B cell (primary cell): ENCODE measurements at regions not wholly inside any gene's neighbourhood (a gene's known extent, or its start where the extent isn't known, plus 50 kb on each side); places are given as distances from the start of the nearest gene placed in this dataset.

Experiments used
- ATAC-seq: fragments of 200-7000 bp; cut with Tn5 transposase; one replicate; pipeline ENCODE4 v1.10.0; 2021; ENCODE audit warnings: low read depth, mild to moderate bottlenecking, moderate number of reproducible peaks, moderate library complexity
- CTCF ChIA-PET: fragments of 350-600 bp; sonication (Branson Sonifier 250); formaldehyde crosslinking; loops from one replicate; lab custom pipeline; 2021; ENCODE audit warnings: antibody characterized with exemption, inconsistent platforms; lab: Charles Lee
- POLR2A ChIA-PET: fragments of 350-600 bp; sonication (Branson Sonifier 250); formaldehyde crosslinking; loops from one replicate; lab custom pipeline; 2021; ENCODE audit warnings: antibody characterized with exemption; lab: Charles Lee
- DNase-seq: peaks from one replicate; pipeline ENCODE4 v3.0.0; 2013
- H2AFZ ChIP-seq: 2 replicates; pipeline ENCODE4 v1.6.1; 2012; ENCODE audit warnings: mild to moderate bottlenecking, low read depth, low read length; ENCODE audit not compliant: insufficient read depth, poor library complexity, severe bottlenecking
- H3K27ac ChIP-seq, 2 donors: 1 replicate in 1 of 2; 2 replicates in 1 of 2; pipeline ENCODE4 v1.5.1; 2012 to 2013; ENCODE audit warnings: low read length in 2 of 2, mild to moderate bottlenecking in 2 of 2, moderate library complexity in 1 of 2
- H3K27me3 ChIP-seq, 4 experiments: fragments of 200-600 bp in 1 of 4; sonication (generic) in 1 of 4; replicated peaks in 1 of 4; 1 replicate in 2 of 4; 2 replicates in 2 of 4; pipeline versions ENCODE4 v1.6.1 to v1.7.0; 2013 to 2016; ENCODE audit warnings: low read length in 3 of 4, mild to moderate bottlenecking in 2 of 4, mixed read lengths in 1 of 4, moderate library complexity in 1 of 4; ENCODE audit not compliant: insufficient read depth in 4 of 4, control insufficient read depth in 3 of 4; ENCODE audit errors: control extremely low read depth in 1 of 4
- H3K36me3 ChIP-seq, 2 experiments: replicated peaks in 1 of 2; 1 replicate in 1 of 2; 2 replicates in 1 of 2; pipeline versions ENCODE4 v1.6.1 to v1.7.1; 2013; ENCODE audit warnings: low read length in 1 of 2; ENCODE audit not compliant: insufficient read depth in 2 of 2, control insufficient read depth in 1 of 2; ENCODE audit errors: control extremely low read depth in 1 of 2, extremely low read depth in 1 of 2
- H3K4me1 ChIP-seq, 2 donors: fragments of 200-600 bp in 1 of 2; sonication (generic) in 1 of 2; 1 replicate in 1 of 2; 2 replicates in 1 of 2; pipeline versions ENCODE4 v1.5.1 to v1.6.1; 2013 to 2017; ENCODE audit warnings: low read length in 2 of 2; ENCODE audit not compliant: control insufficient read depth in 2 of 2, insufficient read depth in 2 of 2
- H3K4me2 ChIP-seq: replicated peaks from 2 replicates; pipeline ENCODE3; 2012; ENCODE audit warnings: mild to moderate bottlenecking, low read depth, low read length; ENCODE audit not compliant: poor library complexity, severe bottlenecking
- H3K4me3 ChIP-seq, 5 experiments: fragments of 200-600 bp in 1 of 5; sonication (generic) in 1 of 5; 1 replicate in 3 of 5; 2 replicates in 2 of 5; pipeline versions ENCODE4 v1.5.1 to v1.7.0; 2011 to 2016; ENCODE audit warnings: low read length in 4 of 5, mild to moderate bottlenecking in 4 of 5, low read depth in 2 of 5, control low read depth in 1 of 5, moderate library complexity in 1 of 5; ENCODE audit not compliant: insufficient read depth in 1 of 5; ENCODE audit errors: control extremely low read depth in 1 of 5, extremely low read depth in 1 of 5
- H3K79me2 ChIP-seq: fragments of 200-600 bp; sonication (generic); one replicate; pipeline ENCODE4 v1.6.0; 2016; ENCODE audit warnings: low read length; ENCODE audit not compliant: control insufficient read depth, insufficient read depth
- H3K9ac ChIP-seq: fragments of 200-600 bp; sonication (generic); 2 replicates; pipeline ENCODE4 v1.6.1; 2017; ENCODE audit warnings: mild to moderate bottlenecking, low read length, moderate library complexity
- H3K9me3 ChIP-seq, 3 donors: one replicate each; pipeline versions ENCODE4 v1.6.1 to v1.7.1; 2013; ENCODE audit warnings: low read length in 2 of 3; ENCODE audit not compliant: control insufficient read depth in 2 of 3, insufficient read depth in 1 of 3; ENCODE audit errors: control extremely low read depth in 1 of 3
- H4K20me1 ChIP-seq: 2 replicates; pipeline ENCODE4 v1.6.0; 2012; ENCODE audit warnings: mild to moderate bottlenecking, low read length; ENCODE audit not compliant: insufficient read depth, control insufficient read depth, poor library complexity, severe bottlenecking
- H3K27ac Mint-ChIP-seq: one replicate; pipeline ENCODE4 v1.8.0; 2021; ENCODE audit warnings: mixed read lengths
- H3K27me3 Mint-ChIP-seq: one replicate; pipeline ENCODE4 v1.8.0; 2021; ENCODE audit warnings: mixed read lengths
- H3K4me1 Mint-ChIP-seq: one replicate; pipeline ENCODE4 v1.8.0; 2021; ENCODE audit warnings: mixed read lengths
- H3K4me3 Mint-ChIP-seq: one replicate; pipeline ENCODE4 v1.8.0; 2021; ENCODE audit warnings: mixed read lengths
- H3K9me3 Mint-ChIP-seq: one replicate; pipeline ENCODE4 v1.8.0; 2022; ENCODE audit warnings: mixed read lengths; ENCODE audit not compliant: insufficient read depth
- EZH2 ChIP-seq: IDR thresholded peaks from 2 replicates; pipeline ENCODE4 v1.6.1; 2012; ENCODE audit warnings: borderline replicate concordance, low read depth, mild to moderate bottlenecking, moderate library complexity, low read length; ENCODE audit not compliant: insufficient read depth, poor library complexity, severe bottlenecking
- WGBS: methylation state at CpG from one replicate; pipeline ENCODE4 v1.1.5; 2013; ENCODE audit warnings: missing lambda C conversion rate; ENCODE audit not compliant: insufficient coverage; 5-methylcytosine and 5-hydroxymethylcytosine counted together
- intact Hi-C: fragments of 100-400 bp; cut with micrococcal nuclease; formaldehyde crosslinking; loops from one replicate; pipeline ENCODE4 v1.10.0; 2022
- TF ChIP-seq, protein P1 (sequence below): fragments of 200-600 bp; IDR thresholded peaks from one replicate; pipeline ENCODE4 v1.8.0; 2022; ENCODE audit warnings: antibody characterized with exemption, mild to moderate bottlenecking

DNA sequence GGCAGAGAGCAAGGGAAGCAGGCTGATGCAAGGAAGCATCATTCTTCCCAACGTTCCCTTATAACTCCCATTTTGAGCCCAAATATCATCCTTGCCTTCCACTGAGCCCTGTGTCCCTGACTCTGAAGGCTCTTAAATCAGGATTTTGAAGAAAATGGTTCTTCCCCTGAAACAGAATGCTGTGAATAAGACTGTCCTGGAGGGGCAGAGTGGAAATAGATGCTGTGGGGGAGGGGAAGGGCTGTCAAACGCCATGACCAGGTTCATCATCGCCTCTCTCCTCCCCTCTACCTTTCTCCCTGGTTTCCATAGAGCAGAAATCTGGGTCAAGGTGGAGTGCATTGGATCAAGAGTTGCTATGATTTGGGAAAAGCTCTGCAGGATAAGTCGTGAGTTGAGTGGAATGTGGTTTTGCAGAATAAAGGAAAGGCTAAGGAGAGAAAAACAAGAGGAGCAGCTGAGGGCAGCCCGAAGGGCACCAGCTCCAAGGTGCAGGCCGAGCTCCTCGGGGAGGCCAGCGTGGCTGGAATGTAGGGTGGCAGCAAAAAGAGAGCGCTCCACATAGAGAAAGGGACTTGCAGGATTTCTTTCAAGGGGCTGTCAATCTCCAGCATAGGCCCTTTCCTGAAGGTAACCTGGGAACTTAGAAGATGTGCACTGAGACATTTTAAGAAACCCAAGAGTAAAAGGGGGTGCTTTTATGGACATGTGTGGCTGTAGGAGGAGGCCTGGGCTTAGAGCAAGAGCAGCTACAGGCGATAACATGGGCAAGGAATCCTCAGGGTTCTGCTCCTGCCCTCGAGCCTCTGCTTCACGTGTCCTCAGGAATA is 120.8 kb upstream of the CDYL start:
- no peaks in the 10 kb centered on the region for H3K36me3 ChIP-seq
- no peak overlapping the region for H3K9ac ChIP-seq
- H3K27me3 ChIP-seq, result no peaks in the 10 kb centered on the region
- H3K4me3 ChIP-seq, result no peak overlapping the region
- no peak overlapping the region for H3K4me3 Mint-ChIP-seq
- H3K4me1 ChIP-seq, result no peaks in the 10 kb centered on the region
- TF ChIP-seq, protein P1, sequence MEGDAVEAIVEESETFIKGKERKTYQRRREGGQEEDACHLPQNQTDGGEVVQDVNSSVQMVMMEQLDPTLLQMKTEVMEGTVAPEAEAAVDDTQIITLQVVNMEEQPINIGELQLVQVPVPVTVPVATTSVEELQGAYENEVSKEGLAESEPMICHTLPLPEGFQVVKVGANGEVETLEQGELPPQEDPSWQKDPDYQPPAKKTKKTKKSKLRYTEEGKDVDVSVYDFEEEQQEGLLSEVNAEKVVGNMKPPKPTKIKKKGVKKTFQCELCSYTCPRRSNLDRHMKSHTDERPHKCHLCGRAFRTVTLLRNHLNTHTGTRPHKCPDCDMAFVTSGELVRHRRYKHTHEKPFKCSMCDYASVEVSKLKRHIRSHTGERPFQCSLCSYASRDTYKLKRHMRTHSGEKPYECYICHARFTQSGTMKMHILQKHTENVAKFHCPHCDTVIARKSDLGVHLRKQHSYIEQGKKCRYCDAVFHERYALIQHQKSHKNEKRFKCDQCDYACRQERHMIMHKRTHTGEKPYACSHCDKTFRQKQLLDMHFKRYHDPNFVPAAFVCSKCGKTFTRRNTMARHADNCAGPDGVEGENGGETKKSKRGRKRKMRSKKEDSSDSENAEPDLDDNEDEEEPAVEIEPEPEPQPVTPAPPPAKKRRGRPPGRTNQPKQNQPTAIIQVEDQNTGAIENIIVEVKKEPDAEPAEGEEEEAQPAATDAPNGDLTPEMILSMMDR, result no peak
- no peak for TF ChIP-seq EZH2
- POLR2A ChIA-PET, result no interaction called here
- intact Hi-C loops, result no loop called here
- no peaks in the 10 kb centered on the region for H3K4me1 Mint-ChIP-seq
- peaks cover 17% of the 10 kb centered on the region for H3K27me3 Mint-ChIP-seq
- DNase-seq (no peak), ATAC-seq (no peak)
- H3K4me2 ChIP-seq, result no peak overlapping the region
- no peak overlapping the region for H2AFZ ChIP-seq
- H3K9me3 ChIP-seq, result peaks cover 0 to 5% (median 0%) of the 10 kb centered on the region in 3 donors
- H4K20me1 ChIP-seq, result no peaks in the 10 kb centered on the region
- 89% methylated on average over 8 of the region's 12 CpGs for WGBS
- H3K27ac ChIP-seq, result no peak overlapping the region
- H3K27ac Mint-ChIP-seq, result no peak overlapping the region
- no peaks in the 10 kb centered on the region for H3K79me2 ChIP-seq
- CTCF ChIA-PET, result no interaction called here
- peaks cover 4% of the 10 kb centered on the region for H3K9me3 Mint-ChIP-seq

DNA sequence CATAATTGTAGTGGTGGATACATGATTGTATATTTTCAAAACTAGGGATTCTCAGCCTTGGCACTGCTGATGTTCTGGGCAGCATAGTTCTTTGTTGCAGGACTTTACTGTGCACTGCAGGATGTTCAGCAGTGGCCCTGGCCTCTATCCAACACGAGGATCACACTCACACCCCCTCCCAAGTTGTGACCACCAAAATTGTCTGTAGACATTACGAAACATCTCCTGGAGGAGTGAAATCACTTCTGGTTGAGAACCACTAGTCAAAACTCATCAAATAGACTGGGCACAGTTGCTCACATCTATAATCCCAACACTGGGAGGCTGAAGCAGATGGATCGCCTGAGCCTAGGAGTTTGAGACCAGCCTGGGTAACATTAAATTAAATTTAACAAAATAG is 123.1 kb upstream of the CDYL start:
- WGBS, result 92% methylated on average over 2 of the region's 3 CpGs
- ATAC-seq (no peak), DNase-seq (no peak)
- no peak overlapping the region for H3K4me3 Mint-ChIP-seq
- Histone ChIP-seq H3K27ac (no peak overlapping the region), H3K79me2 (no peaks in the 10 kb centered on the region), H4K20me1 (no peaks in the 10 kb centered on the region), H3K36me3 (no peaks in the 10 kb centered on the region), H3K4me2 (no peak overlapping the region), H3K4me3 (no peak overlapping the region), H3K9ac (no peak overlapping the region), H3K9me3 (peaks cover 0 to 5% (median 0%) of the 10 kb centered on the region in 3 donors), H3K27me3 (peaks cover 0 to 10% (median 0%) of the 10 kb centered on the region in 4 experiments), H2AFZ (no peak overlapping the region), H3K4me1 (no peaks in the 10 kb centered on the region)
- peaks cover 34% of the 10 kb centered on the region for H3K27me3 Mint-ChIP-seq
- no peak for TF ChIP-seq EZH2
- TF ChIP-seq, protein P1, result no peak
- peaks cover 4% of the 10 kb centered on the region for H3K9me3 Mint-ChIP-seq
- ChIA-PET CTCF (no interaction called here), POLR2A (no interaction called here)
- H3K4me1 Mint-ChIP-seq, result no peaks in the 10 kb centered on the region
- intact Hi-C loops, result no loop called here
- no peak overlapping the region for H3K27ac Mint-ChIP-seq
